ENCODE measurements at regions not wholly inside any gene's neighbourhood (a gene's known extent, or its start where the extent isn't known, plus 50 kb on each side); places are given as distances from the start of the nearest gene placed in this dataset.

DNA sequence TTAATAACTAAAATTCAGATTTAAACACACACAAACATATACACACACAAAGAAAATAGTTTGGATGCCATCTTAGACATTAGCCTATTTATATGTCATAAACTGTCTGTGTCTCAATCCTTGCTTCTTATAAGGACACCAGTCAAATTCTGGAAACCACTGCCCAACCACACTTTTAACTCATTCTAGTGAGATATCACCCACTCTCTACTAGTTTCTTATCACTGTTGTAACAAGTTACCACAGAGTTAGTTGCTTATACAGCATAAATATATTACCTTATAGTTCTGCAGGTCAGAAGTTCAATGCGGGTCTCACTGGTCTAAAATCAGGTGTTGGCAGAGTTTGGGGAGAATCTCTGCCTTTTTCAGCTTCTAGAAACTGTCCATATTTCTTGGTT lies 239.1 kb downstream of the MTX2 start:
- no peak for DNase-seq

DNA sequence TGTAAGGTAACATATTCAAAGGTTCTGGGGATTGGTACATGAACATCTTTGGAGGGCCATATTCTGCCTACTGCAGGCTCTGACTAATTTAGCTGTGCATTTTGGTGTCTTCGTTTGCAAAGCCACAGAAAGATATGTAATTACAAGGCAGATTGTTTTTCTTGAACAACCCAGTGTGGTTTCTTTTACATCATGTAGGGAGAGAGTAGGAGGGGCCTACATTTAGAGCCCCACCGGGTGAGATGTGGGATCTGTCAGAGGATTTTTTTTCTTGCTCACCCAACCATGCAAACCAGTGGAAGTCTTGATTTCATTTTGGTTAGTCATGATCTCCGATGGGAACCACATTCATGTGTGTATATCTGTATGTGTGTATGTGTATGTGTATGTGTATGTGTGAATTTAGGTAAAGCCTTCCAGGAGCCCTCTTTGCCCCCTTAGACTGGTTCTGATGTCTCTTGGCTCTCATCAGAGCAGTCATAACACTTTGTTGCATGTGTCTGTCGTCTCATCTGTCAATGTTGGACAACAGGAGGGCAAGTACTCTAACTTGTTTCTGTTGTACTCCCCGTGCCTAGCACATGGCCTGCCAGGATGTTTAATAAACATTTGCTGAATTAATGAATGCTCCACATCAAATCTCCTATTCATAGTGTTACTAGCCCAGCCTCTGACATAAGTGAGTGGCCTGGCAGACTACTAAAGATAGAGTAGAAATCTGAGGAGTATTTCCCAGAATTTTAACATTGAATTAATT lies 239.9 kb downstream of the MTX2 start:
- DNase-seq = no peak

DNA sequence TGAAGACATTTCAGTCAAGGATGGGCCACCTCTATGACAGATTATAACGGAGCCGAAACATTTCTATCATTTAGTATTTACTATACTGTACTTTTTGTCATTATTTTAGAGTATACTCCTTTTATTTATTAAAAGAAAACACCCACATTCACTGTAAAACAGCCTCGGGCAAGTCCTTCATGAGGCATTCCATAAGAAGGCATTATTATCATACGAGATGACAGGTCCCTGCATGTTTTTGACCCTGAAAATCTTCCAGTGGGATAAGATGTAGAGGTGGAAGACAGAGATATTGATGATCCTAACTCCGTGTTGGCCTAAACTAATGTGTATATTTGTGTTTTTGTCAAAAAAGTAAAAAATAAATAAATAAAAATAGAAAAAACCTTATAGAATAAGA lies 245.0 kb downstream of the MTX2 start:
- no peak for DNase-seq

DNA sequence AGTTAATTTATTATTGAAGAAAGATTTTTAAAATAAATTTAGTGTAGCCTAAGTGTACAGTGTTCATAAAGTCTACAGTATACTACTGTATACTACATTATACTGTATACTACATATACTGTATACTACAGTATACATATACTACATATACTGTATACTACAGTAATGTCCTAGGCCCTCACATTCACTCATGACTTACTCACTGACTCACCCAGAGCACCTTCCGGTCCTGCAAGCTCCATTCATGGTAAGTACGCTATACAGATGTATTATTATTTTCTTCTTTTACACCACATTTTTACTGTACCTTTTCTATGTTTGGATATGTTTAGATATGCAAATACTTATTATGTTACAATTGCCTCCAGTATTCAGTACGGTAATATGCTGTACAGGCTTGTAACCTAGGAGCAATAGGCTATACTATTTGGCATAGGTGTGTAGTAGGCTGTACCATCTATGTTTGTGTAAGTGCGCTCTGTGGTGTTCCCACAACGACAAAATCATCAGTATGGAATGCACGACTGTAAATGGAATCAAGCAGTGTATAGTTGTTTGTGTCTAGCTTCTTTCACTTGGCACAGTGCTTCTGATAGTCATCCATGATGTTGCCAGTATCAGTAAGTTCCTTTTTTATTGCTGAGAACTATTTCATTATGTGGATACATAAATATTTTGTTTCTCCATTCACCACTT lies 245.7 kb downstream of the MTX2 start:
- no peak for DNase-seq

DNA sequence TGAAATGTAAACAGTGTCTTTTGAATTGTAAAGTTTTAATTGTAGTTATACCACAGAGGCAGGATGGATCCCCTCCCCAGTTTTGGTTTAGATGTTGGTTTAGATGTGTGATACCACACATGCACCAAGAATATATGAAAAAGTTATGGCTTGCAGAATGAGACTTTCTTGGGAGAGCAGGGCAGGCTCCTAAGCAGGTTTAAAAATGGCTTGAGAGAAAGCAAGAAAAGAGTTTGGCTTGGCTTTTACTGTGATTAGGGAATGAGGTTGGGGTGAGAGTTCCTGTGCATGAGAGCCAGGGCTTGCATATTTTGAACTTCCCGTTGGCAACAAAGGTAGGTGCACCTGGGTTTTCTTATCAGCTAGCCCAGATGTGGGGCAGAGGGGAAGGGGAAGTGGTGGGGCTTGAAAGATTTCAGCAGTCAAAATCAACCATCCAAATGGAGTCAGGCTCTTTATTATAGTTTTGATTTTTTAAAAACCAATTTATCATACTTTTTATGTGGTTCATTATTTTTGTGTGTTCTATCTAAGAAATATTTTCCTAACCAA lies 246.9 kb downstream of the MTX2 start:
- no peak for DNase-seq

DNA sequence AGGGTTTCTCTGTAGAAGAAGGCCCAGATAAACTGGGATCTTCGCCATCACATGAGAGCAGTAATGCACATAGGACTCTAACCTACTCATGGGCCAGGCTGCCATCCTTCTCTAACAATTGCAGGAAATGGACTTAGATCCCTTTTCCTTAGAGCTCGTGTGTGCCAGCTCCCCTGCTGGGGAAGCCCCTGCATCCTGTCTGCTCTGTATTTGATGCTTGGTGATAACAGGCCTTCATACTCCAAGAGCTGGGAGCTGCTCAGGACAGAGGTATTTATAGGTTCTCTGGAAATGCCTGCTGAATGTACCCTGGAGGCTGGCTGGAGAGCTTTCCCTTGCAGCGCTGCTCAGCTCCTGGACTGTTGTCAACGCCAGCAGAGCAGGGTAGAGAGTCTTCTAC lies 249.6 kb downstream of the MTX2 start:
- DNase-seq = no peak

DNA sequence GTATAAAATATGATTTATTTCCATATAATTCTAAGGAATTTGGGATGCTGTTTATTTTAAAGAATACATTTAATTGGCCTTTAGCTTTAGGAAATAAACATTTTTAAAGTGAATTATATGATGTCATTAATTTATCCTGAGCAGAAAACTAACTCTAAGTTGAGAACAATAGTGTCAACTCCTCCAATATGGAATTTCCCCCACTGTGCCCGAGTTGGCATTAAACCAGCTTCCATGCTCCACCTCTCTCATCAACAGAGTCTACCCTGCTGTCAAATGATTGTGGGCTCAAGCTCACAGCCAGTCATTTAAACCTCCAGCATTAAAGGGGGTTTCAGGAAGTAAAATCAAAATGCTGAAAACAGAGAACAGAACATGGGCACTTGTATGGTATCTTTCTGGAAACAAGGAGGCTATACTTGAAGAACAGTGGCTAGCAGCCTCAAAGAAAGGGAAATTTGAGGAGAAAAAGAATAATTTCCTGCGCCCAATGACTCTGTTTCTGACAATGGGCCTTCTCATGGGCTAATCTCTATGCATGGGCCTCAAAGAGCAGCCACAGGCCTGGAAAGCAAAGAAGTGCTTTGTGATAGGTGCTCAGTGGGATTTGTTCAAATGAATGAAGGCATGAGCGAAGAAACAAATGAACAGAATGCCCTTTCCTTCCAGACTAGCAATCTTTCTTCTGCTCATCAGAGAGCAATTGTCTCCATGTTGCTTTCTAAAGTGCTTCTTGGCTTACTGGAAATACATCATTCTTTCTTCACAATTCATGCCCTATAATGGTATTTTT lies 252.8 kb downstream of the MTX2 start:
- no peak for DNase-seq

DNA sequence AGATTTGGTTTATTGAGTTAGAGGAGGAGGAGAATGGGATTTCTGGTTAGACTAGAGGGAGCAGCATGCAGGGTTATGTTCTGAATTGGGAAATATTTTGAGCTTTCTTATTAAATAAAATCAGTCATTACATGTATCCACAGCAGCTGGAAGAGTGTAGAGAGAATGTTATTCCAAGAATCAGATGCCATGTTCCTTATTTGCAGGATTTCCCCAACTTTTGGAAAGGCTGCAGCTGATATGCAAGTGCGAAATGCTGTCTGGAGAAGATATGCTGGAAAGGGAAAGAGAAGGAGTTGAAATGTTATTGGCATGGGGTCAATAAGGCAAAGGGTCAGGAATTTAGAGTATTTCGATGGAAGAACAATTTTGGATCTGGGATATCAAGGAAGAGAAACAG lies 255.8 kb downstream of the MTX2 start:
- DNase-seq = no peak

DNA sequence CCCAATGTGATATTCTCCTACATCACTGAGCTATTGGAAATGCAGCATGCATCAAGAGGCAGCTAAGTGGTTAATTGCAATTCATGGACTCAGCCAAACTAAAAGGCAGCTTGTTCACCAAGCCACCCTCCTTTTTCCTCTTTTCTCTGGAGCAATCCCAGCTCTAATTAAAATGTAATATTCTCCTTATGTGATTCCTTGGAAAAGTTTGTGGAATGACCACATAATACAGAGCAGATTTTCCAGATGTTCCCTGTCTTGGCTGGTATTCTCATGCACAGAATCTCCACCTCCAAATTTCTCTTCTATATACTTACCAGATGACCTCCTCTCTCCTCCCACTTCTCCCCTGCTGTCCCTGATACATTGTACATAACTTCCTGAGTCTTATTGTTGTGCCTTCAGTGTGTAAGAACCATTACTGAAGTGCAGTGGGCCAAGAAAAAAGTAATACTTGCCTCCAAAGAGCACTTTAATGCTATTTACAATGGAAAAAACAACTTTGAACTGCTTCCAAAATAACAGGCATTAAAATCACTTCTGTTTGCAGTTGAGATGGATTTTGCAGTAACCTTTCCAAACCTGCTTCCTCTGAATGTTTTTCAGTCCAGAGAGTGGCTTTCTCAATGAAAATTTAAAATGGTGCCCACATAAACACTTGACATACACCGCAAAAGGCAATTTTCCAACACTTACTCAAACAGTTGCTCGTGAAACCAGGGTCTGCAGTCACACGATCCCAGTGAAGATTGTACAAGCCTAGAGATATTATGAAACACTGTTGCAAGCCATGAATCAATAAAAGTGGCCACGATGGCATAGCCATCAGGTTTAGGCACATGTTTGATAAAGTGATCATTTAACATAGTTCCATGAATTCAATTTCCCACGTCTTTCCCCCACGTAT lies 258.0 kb downstream of the MTX2 start:
- DNase-seq = no peak

DNA sequence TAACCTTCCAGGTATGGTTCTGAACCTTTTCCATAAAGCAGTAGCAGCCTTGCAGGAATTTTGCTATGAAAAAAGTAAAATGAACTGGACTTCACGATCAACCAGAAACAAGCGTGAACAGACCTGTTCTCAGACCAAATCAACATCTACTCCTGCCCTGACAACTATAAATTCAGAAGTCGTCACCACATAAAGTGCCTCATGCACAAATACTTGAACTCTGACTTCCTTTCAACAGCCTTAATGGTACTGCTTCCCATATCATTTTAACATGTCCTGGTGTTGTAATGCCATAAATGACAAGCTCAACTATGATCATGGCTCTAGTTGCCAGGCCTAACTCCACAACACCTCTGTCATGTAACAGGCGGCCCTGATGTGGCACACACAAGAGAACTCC lies 262.4 kb downstream of the MTX2 start:
- no peak for DNase-seq

DNA sequence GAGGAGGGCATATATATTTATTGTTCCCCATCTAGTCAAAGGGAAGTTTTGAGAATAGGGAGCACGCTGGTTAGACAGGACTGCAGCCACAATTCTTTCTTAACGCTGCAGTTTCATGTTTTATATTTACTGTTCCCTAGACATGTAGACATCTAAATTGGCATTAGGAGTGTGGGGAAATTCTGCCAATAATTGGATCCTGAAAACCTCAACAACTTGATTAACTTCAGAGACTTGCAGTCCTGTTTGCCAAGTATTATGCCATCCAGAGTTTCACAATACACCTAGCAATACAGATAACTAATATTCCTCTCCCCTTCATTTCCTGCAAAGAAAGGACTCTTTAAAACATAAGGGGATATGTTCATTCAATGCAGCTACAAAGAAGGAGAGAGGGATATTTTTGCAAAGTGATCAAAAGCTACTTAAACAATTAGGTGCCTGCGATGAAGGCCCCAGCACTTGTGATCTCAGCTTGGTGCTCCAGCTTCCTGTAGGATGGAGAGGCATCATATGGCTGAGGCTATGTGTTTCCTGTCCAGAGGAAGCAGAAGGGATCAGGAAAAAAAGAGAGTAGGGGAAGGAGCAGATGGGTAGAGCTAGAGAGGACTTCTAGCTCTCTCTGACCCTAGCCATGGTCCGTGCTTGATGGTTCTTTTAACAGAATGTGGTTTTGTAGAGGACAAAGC lies 264.4 kb downstream of the MTX2 start:
- DNase-seq = no peak

DNA sequence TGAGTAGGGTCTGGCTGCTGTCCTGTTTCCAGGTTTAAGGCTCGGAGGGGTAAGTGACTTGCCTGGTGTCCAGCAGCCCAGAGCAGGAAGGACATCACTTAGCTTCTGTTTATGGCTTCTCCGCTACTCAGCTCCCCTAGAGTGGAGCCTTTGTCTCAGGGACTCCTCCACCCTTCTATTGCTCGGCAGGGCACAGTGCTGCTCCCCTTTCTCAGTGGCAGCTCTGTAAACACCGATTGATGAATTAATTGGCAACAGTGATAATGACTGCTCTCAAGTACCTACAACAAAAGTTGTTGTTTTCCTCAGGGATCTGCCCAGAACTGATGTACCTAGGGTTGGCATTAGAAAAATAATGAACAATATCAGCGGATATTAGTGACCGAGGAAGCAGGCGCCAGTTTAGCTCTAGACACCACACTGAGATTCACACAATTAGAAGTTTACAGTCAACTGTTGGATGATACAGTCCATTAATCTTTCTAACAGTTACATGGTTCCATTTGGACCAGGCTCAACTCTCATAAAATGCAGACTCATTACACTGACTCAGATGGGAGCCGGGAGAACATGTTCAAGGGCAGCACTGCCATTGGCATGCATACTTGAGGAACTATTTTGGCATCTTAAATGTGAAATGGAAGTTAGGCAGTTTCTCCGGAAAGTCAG lies 265.7 kb downstream of the MTX2 start:
- no peak for DNase-seq

DNA sequence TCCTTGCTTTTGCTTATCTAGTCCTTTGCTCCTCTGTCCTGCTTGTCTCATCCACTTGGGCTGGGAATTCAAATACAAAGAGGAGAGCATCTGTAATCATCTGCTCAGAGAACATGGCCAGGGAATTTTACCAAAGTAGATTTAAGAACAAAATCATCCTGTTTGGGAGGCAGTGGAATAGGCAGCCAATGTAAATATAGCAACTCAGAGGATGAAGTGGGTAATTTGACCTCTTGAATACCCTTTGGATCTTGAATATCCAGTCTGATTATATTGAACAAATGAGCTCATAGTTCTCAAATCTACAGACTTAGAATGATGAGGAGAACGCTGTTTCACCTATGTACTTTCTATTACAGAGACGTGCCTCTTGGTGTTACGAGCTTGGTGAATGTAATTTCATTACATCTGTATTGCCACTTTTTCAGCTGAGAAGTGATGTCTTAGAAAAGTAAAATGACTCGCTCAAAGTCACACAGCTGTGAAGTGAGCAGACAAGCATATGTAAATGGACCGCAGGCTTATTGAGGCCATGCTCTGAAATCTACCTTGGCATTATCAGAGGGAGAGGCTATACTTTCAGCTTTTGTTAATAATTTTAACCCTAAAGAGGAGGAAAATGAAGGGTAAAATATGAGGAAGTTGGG lies 266.3 kb downstream of the MTX2 start:
- DNase-seq = no peak

DNA sequence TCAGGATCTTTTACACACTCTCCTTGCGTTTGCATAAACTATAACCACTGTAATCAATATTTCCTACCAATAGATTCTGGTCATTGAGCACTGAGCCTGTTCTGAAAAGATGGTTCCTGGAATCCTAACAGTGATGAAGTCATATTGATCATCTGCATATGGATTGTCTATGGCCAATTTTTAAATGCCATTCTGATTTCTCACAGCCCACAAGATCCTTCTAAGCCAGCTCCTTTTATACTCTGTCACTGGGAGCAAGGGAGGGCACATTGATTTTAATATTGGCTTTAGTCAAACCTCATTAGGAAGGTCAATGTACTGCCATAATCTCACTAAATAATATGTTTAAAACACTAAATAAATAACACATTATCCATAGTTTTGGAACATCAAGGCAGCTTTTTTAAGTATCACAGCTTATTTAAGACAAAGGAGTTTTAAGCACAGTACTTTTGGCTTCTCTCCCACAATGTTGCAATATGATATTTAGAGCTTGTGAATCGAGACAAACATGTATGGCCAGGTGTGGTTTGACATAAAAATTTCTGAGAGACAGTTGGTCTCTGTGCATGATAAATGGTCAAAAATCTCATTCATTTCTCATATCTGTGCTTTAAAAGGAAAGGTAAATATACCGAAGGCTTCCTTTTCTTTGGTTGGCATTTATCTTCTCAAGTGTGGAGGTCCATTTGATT lies 267.3 kb downstream of the MTX2 start:
- no peak for DNase-seq

DNA sequence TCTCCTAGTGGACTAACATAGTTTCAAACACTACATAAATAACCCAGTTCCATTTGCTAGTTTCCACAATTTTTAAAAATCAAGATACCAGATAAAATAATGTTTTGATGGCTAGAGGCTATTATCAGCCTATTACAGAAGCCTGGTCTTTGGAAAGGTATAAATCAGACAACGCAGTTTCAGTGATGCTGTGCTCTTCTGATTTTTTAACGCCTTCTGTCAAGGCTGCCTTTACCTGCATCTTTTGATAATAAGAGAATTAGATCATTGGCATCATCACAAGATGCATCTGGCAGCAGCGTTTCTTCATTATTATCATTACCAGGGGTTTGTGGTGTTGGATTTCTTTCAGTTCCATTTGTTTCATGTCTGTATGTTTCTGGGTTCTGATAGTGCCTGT lies 268.7 kb downstream of the MTX2 start:
- DNase-seq = no peak

DNA sequence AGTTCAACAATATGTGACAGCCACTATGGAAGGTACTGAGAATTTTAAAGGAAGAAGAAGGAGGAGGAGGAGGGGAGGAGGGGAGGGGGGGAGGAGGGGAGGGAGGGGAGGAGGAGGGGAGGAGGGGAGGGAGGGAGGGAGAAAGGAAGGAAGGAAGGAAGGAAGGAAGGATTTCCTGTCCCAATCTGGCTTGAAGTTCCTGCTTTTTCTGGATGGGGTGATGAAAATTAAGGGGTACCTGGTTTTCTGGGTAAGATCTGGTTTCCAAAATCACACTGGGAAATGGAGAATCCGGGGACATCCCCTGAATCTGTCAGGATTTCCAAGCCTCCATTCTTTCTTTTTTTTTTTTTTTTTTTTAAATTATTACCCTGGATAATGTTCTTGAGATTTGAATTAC lies 271.8 kb downstream of the MTX2 start:
- DNase-seq = no peak

DNA sequence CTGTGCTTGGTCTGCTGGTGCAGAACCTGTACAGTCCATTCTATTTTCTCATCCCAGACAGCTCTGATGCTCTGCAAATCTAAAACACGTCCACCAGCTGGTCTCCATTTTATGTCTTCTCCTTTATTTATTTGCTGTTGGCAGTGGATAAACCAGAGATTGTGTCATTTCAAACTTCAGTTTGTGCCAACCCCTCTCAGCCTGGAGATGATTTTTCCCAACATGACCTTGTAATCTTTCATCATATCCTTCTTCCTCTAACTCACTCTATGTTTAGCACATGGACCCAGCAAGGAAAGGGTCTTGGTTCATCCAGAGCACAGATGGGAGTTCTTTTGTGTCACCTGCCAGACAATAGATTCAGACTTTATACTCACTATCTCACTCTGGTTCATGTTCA lies 273.2 kb downstream of the MTX2 start:
- DNase-seq = no peak

DNA sequence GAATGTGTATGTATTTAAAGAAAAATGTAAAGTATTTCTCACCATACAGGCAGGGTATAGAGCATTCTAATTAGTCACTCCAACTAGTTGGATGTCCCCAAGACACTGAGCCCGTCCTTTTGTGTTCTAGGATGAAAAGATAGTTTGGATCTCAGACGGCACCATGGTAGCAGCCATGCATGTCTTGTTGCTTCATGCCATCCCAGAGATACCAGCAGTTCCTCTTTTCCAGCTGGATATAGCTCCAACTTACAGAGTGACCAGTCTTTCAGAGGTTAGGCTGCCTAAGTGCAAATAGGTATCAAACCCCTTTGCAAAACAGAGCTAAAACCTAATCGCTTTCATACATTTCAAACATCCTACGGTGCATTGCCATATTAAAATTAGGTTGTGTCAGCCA lies 275.3 kb downstream of the MTX2 start:
- DNase-seq = no peak

DNA sequence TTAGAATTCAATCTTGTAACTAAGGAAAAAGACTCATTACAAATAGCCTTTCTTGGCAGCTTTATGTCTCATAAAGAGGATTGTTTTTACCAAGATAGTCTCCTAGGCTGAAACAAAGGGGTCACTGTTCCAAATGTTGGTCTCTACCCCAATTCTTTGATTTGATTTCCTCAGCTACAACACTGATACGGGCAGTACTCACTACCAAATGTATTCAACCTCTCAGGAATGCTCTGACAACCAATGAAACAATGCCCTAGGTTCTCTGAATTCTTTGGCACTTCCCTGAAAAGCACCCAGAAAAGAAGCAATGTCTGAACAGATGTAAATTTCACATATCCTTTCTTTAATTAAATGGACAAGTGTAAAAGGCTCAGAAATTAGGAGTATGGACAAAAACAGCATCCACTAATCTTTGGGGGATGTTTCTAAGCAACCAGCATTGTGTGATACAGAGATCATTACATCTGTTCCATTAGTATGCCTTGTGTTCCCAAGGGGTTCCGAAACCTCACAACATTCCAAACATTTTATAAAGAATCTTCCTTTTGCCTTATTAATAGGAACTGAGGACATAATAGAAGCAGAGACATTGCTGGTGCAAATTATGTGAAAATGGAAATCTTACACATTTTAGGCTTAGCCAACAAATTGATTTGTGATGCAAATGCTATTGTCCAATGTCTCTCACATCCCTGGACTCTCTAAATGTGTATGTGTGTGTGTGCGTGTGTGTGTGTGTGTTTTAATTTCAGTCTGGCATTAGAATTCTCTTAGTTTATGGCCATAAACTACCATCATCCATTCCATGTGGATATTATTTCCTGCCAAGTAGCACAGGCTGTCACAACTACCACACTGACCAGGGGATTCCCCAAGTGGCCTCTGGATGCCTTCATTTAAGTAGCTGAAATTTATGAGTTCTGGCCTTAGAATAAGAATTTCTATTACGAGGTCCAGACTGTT lies 276.0 kb downstream of the MTX2 start:
- DNase-seq = no peak

Measured in inflammatory macrophage treated with lipopolysaccharide for 1 hour (primary cell).